ENCODE measurements at regions not wholly inside any gene's neighbourhood (a gene's known extent, or its start where the extent isn't known, plus 50 kb on each side); places are given as distances from the start of the nearest gene placed in this dataset. TPM values are rescaled to one million over a fixed set of nuclear protein-coding genes. Genes with fewer than 3 reads are reported as not detected.

Small RNA genes in the stretch of these regions (microRNA-seq; reads per million reads assigned to microRNA genes)
- gene MIR297 = not detected
